Esophagus muscularis mucosa (tissue), 4 donors: ENCODE measurements at regions not wholly inside any gene's neighbourhood (a gene's known extent, or its start where the extent isn't known, plus 50 kb on each side); places are given as distances from the start of the nearest gene placed in this dataset.

Experiments
- DNase-seq: peaks from one replicate; pipeline ENCODE4 v3.0.0-alpha.2; 2017; ENCODE audit errors: extremely low spot score
- H3K27ac ChIP-seq, 4 donors: fragments of 200-600 bp; sonication (generic); replicated peaks in 1 of 4; 1 replicate in 3 of 4; 2 replicates in 1 of 4; pipeline ENCODE4 v1.5.1; 2016 to 2019; ENCODE audit warnings: mild to moderate bottlenecking in 1 of 4
- H3K27me3 ChIP-seq, 4 donors: fragments of 200-600 bp; sonication (generic); one replicate each; pipeline versions ENCODE4 v1.5.1 to v1.6.0; 2016 to 2019
- H3K36me3 ChIP-seq, 4 donors: fragments of 200-600 bp; sonication (generic); one replicate each; pipeline ENCODE4 v1.5.1; 2016 to 2019
- H3K4me1 ChIP-seq, 4 donors: fragments of 200-600 bp; sonication (generic); one replicate each; pipeline ENCODE4 v1.5.1; 2016 to 2019
- H3K4me3 ChIP-seq, 4 donors: fragments of 200-600 bp; sonication (generic); 1 replicate in 2 of 4; 2 replicates in 2 of 4; pipeline ENCODE4 v1.5.1; 2016 to 2019; ENCODE audit warnings: mild to moderate bottlenecking in 4 of 4, moderate library complexity in 1 of 4
- H3K9me3 ChIP-seq, 4 donors: fragments of 200-600 bp; sonication (generic); 1 replicate in 3 of 4; 2 replicates in 1 of 4; pipeline ENCODE4 v1.5.1; 2016 to 2019
- CTCF ChIP-seq, 3 experiments: fragments of 200-600 bp in 2 of 3; fragments of 450-650 bp in 1 of 3; sonication (generic) in 2 of 3; IDR thresholded peaks; one replicate each; pipeline ENCODE4 v1.5.1; 2017 to 2019; ENCODE audit warnings: antibody characterized with exemption in 3 of 3, mild to moderate bottlenecking in 2 of 3, moderate library complexity in 1 of 3
- EP300 ChIP-seq: sonication (generic); formaldehyde crosslinking; IDR thresholded peaks from one replicate; pipeline ENCODE4 v1.6.1; 2017; ENCODE audit warnings: antibody characterized with exemption
- POLR2A ChIP-seq: fragments of 450-650 bp; IDR thresholded peaks from one replicate; pipeline ENCODE4 v1.6.1; 2017; ENCODE audit warnings: antibody characterized with exemption, moderate library complexity, mild to moderate bottlenecking, low read depth
- POLR2AphosphoS5 ChIP-seq, 2 donors: sonication (generic); formaldehyde crosslinking; IDR thresholded peaks; one replicate each; pipeline ENCODE4 v1.6.1; 2017; ENCODE audit warnings: antibody characterized with exemption in 2 of 2
- WGBS: methylation state at CpG from one replicate; pipeline ENCODE4 v1.1.5; 2018; 5-methylcytosine and 5-hydroxymethylcytosine counted together
- intact Hi-C: fragments of 100-400 bp; cut with DNase I; formaldehyde crosslinking; loops from one replicate; pipeline ENCODE4 v1.15.1; 2023

- H3K27me3 ChIP-seq = no peaks in the 10 kb centered on the region
- intact Hi-C loops = no loop called here
- TF ChIP-seq POLR2AphosphoS5 (IDR thresholded peaks at IDR 0.05) (no peak), EP300 (no peak), POLR2A (no peak), CTCF (IDR thresholded peaks at IDR 0.05) (no peak)
- H3K4me1 ChIP-seq = no peaks in the 10 kb centered on the region
- H3K4me3 ChIP-seq = no peak overlapping the region
- no peaks in the 10 kb centered on the region for H3K9me3 ChIP-seq
- 71% methylated on average over 7 of the region's 7 CpGs for WGBS
- H3K36me3 ChIP-seq = no peaks in the 10 kb centered on the region
- H3K27ac ChIP-seq = no peak overlapping the region
- DNase-seq = no peak
Observed at GRCh38 chr16:62955033-62955349, 918.8 kb upstream of the CDH8 start.

GRCh38 chr16:62954144-62955032 lies 918.1 kb upstream of the CDH8 start:
- Histone ChIP-seq H3K27me3 (no peaks in the 10 kb centered on the region), H3K4me3 (no peak overlapping the region), H3K4me1 (no peaks in the 10 kb centered on the region), H3K27ac (no peak overlapping the region), H3K36me3 (no peaks in the 10 kb centered on the region), H3K9me3 (no peaks in the 10 kb centered on the region)
- TF ChIP-seq POLR2A = no peak
- TF ChIP-seq EP300 = no peak
- TF ChIP-seq CTCF (IDR thresholded peaks at IDR 0.05) = no peak
- no peak for TF ChIP-seq POLR2AphosphoS5 (IDR thresholded peaks at IDR 0.05)
- WGBS = 43% methylated on average over 9 of the region's 9 CpGs
- no peak for DNase-seq
- intact Hi-C loops = no loop called here

- Histone ChIP-seq H3K27me3 (no peaks in the 10 kb centered on the region), H3K36me3 (no peaks in the 10 kb centered on the region), H3K9me3 (no peaks in the 10 kb centered on the region), H3K4me3 (no peak overlapping the region), H3K27ac (no peak overlapping the region), H3K4me1 (no peaks in the 10 kb centered on the region)
- TF ChIP-seq POLR2AphosphoS5 (IDR thresholded peaks at IDR 0.05) (no peak), POLR2A (no peak), CTCF (IDR thresholded peaks at IDR 0.05) (no peak), EP300 (no peak)
- intact Hi-C loops = no loop called here
- no peak for DNase-seq
- 72% methylated on average over 4 of the region's 4 CpGs for WGBS
Observed at GRCh38 chr16:62950351-62950750, 914.1 kb upstream of the CDH8 start.

GRCh38 chr16:62940569-62940968 lies 904.3 kb upstream of the CDH8 start:
- WGBS = 37% methylated on average over 4 of the region's 4 CpGs
- Histone ChIP-seq H3K4me3 (no peak overlapping the region), H3K4me1 (no peaks in the 10 kb centered on the region), H3K36me3 (no peaks in the 10 kb centered on the region), H3K27ac (no peak overlapping the region), H3K9me3 (no peaks in the 10 kb centered on the region), H3K27me3 (no peaks in the 10 kb centered on the region)
- no peak for DNase-seq
- TF ChIP-seq CTCF (IDR thresholded peaks at IDR 0.05) = no peak
- TF ChIP-seq EP300 = no peak
- TF ChIP-seq POLR2AphosphoS5 (IDR thresholded peaks at IDR 0.05) = no peak
- no peak for TF ChIP-seq POLR2A
- intact Hi-C loops = no loop called here

- H3K27ac ChIP-seq = no peak overlapping the region
- intact Hi-C loops = no loop called here
- H3K4me3 ChIP-seq = no peak overlapping the region
- no peaks in the 10 kb centered on the region for H3K27me3 ChIP-seq
- H3K9me3 ChIP-seq = no peaks in the 10 kb centered on the region
- TF ChIP-seq EP300 = no peak
- TF ChIP-seq POLR2A = no peak
- TF ChIP-seq POLR2AphosphoS5 (IDR thresholded peaks at IDR 0.05) = no peak
- TF ChIP-seq CTCF (IDR thresholded peaks at IDR 0.05) = no peak
- WGBS = 91% methylated on average over 1 of the region's 1 CpG
- H3K4me1 ChIP-seq = no peaks in the 10 kb centered on the region
- H3K36me3 ChIP-seq = no peaks in the 10 kb centered on the region
- DNase-seq = no peak
Observed at GRCh38 chr16:62939687-62940086, 903.4 kb upstream of the CDH8 start.
